HepG2 (cell line): ENCODE measurements at regions not wholly inside any gene's neighbourhood (a gene's known extent, or its start where the extent isn't known, plus 50 kb on each side); places are given as distances from the start of the nearest gene placed in this dataset.

Experiments
- EP300 ChIP-seq, 3 experiments: sonication (generic) in 1 of 3; formaldehyde crosslinking in 1 of 3; IDR thresholded peaks; 2 replicates each; pipeline versions ENCODE4 v1.5.1 to v1.6.1; 2011 to 2020; ENCODE audit warnings: low read depth in 2 of 3, low read length in 2 of 3, borderline replicate concordance in 1 of 3, improper control_type of control experiment in 1 of 3, mild to moderate bottlenecking in 1 of 3, missing genetic modification reagents in 1 of 3, moderate library complexity in 1 of 3
- FOXK1 ChIP-seq: sonication (generic); formaldehyde crosslinking; IDR thresholded peaks from 2 replicates; pipeline ENCODE4 v1.4.0; 2020; ENCODE audit warnings: low read depth, missing genetic modification reagents, borderline replicate concordance
- HNF4G ChIP-seq, 2 experiments: sonication (generic) in 1 of 2; formaldehyde crosslinking in 1 of 2; IDR thresholded peaks; 2 replicates each; pipeline versions ENCODE4 v1.4.0 to v1.6.1; 2011 to 2020; ENCODE audit warnings: borderline replicate concordance in 2 of 2, low read depth in 2 of 2, mild to moderate bottlenecking in 2 of 2, low read length in 1 of 2, missing genetic modification reagents in 1 of 2, moderate library complexity in 1 of 2
- TF ChIP-seq, protein P1 (sequence below): sonication (generic); formaldehyde crosslinking; IDR thresholded peaks from 2 replicates; pipeline ENCODE4 v1.5.0; 2020; ENCODE audit warnings: mild to moderate bottlenecking, missing genetic modification reagents, moderate library complexity

DNA sequence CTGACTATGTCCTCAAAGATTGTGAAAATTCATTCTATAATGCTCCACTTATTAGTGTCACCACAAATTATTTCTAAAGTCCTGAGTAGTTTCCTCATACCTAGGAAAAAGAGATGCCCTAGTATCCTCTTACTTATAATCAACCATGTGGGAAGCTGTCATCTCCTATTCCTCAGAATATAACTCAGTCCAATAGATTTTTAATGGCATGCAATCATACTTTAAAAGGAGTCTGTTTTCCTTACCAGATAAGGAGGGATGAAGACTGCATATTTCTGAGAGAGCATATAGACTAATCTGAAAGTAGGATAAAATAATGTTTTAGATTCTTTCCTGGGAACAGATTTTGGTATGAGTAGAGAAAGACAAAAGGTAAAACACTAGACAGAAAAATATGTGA lies 727.7 kb upstream of the GRM3 start:
- TF ChIP-seq, protein P1, sequence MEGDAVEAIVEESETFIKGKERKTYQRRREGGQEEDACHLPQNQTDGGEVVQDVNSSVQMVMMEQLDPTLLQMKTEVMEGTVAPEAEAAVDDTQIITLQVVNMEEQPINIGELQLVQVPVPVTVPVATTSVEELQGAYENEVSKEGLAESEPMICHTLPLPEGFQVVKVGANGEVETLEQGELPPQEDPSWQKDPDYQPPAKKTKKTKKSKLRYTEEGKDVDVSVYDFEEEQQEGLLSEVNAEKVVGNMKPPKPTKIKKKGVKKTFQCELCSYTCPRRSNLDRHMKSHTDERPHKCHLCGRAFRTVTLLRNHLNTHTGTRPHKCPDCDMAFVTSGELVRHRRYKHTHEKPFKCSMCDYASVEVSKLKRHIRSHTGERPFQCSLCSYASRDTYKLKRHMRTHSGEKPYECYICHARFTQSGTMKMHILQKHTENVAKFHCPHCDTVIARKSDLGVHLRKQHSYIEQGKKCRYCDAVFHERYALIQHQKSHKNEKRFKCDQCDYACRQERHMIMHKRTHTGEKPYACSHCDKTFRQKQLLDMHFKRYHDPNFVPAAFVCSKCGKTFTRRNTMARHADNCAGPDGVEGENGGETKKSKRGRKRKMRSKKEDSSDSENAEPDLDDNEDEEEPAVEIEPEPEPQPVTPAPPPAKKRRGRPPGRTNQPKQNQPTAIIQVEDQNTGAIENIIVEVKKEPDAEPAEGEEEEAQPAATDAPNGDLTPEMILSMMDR, result no peak
- TF ChIP-seq FOXK1 (CRISPR knock-in tag) (no peak), HNF4G (IDR thresholded peaks at IDR 0.05; ENCODE audit: borderline replicate concordance, low read depth, low read length) (no peak), HNF4G (CRISPR knock-in tag; IDR thresholded peaks at IDR 0.05; ENCODE audit: borderline replicate concordance, low read depth) (no peak), EP300 (IDR thresholded peaks at IDR 0.05; ENCODE audit: low read depth in 2 of 2, low read length in 2 of 2) (no peak), EP300 (CRISPR knock-in tag; IDR thresholded peaks at IDR 0.05; ENCODE audit: borderline replicate concordance) (no peak)
